ENCODE measurements at regions not wholly inside any gene's neighbourhood (a gene's known extent, or its start where the extent isn't known, plus 50 kb on each side); places are given as distances from the start of the nearest gene placed in this dataset.

DNA sequence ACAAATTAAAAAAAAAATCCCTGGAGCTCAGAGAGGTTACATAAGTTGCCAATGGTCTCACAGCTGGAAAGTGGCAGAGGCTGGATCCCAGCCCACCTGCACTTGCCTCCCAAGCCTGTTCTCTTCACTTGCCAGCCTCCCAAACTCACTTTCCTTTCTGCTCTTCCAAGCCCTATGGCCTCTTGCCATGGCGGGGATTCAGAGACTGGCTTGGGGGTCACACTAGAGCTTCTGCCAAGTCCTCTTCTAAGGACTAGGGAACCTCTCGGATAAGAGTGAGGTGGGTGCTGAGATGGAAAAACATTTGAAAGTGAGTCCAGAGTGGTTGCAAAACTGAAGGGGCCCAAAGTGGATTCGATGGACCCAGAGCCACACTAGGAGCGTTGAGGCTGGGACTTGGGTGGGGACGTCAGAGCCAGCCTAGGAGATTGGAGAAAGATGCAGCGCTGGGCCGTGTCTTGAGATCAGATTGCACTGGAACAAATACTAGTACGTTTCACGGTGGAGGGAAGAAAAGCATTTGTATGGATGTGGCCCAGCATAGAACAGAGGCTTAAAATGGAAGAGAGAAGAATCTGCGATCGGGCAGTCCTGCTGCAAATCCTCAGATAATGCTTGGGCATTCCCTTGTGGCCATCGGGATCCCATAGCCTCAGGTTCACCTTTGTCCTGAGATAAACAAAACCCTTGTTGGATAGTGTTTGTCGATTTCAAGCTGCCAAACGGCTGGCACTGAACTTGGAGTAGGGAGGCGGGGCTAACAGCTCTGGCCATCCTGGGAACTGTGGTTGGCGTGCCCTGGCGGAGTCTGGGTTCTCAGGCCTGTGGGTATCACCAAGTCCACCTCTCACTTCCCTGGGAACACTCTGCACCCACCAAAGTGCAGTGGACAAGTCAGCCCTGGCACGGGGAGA is 84.8 kb downstream of the ING1 start:
- no peak overlapping the region for H3K4me3 ChIP-seq (ENCODE audit: low read depth, low read length)
- TF ChIP-seq, protein P1, sequence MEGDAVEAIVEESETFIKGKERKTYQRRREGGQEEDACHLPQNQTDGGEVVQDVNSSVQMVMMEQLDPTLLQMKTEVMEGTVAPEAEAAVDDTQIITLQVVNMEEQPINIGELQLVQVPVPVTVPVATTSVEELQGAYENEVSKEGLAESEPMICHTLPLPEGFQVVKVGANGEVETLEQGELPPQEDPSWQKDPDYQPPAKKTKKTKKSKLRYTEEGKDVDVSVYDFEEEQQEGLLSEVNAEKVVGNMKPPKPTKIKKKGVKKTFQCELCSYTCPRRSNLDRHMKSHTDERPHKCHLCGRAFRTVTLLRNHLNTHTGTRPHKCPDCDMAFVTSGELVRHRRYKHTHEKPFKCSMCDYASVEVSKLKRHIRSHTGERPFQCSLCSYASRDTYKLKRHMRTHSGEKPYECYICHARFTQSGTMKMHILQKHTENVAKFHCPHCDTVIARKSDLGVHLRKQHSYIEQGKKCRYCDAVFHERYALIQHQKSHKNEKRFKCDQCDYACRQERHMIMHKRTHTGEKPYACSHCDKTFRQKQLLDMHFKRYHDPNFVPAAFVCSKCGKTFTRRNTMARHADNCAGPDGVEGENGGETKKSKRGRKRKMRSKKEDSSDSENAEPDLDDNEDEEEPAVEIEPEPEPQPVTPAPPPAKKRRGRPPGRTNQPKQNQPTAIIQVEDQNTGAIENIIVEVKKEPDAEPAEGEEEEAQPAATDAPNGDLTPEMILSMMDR (IDR thresholded peaks at IDR 0.05; ENCODE audit: borderline replicate concordance, insufficient read depth, low read depth, low read length), result no peak

DNA sequence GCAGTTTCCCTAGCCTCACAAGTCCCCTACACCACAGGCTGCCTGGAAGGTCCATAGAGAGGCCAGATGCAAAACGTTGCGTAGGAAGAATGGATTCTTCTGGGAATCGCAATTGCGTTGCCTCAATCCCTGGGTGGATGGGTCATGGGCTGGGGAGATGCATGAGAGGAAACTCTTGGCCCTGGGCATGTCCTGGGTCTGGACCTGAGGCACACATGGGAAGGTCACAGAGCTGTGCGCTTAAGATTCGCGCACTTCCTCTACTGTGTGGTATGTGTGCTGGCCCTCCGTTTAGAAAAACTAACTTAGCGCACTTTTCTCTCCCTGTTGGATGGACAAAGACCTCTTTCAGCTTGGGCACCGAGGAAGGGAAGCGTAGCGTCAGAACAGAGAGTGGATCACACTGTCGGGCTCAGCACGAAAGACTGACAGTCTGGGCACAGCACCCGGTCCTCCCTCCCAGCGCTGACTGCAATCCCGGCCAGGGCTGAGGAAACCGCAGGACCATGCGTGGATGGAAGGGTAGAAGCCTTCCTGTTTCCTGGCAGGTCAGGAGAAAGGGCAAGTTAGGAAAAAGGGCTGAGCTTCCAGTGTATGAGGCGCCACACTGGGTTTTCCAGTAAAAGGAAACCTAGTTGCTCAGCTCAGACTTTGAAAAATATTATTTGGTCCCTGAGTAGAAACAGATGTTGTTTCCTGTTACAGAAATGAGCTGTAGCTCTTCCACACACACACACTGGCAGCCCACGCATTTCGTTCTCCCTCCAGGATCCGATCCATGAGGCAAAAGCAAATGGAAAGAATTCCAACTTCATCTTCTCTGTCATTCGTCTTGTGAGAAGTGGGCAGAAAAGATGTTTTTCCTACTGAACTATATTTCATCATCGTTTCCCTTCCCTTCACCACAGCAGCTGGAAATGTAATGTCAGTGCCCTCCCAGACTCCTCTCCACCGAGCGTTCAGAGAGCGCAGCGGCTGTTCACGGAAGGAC is 86.0 kb downstream of the ING1 start:
- TF ChIP-seq, protein P1 (IDR thresholded peaks at IDR 0.05; ENCODE audit: borderline replicate concordance, insufficient read depth, low read depth, low read length), result no peak
- no peak overlapping the region for H3K4me3 ChIP-seq (ENCODE audit: low read depth, low read length)

DNA sequence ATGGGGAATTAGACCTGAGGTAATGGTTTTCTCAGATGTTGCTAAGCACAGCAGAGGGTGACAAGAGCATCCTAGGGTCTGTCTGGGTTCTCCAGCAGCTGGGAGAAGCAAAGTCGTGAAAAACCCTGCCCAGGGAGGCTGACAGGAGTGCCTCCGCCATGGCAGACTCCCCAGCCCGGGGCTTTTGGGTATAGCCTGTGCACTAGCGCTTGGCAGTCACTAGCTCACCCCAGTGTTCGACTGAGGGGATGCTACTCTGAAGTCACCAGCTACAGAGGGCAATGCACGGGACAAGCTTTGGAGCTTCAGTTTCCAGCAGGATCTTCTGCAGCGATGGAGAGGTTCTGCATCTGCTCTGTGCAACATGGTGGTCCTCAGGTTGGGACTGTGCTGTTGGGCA is 87.5 kb downstream of the ING1 start:
- TF ChIP-seq, protein P1 (IDR thresholded peaks at IDR 0.05; ENCODE audit: borderline replicate concordance, insufficient read depth, low read depth, low read length), result no peak
- H3K4me3 ChIP-seq (ENCODE audit: low read depth, low read length), result no peak overlapping the region

DNA sequence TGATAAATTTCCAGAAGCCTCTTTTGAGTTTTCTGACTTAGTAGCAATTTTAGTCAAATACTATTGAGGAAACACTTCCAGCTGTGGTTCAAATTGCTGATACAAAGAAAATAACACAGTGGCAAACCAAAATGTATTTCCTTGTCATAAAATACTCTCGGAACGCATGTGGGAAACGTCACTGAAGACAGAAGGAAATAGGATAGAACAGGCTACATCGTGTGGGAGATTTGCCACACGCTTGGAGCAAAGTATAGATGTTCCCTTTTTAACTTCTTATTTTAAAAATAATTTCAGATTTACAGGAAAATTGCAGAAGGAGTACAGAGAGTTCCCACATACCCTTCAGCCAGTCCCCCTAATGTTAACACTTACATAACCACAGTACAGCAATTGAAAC is 88.8 kb downstream of the ING1 start:
- no peak overlapping the region for H3K4me3 ChIP-seq (ENCODE audit: low read depth, low read length)
- TF ChIP-seq, protein P1 (IDR thresholded peaks at IDR 0.05; ENCODE audit: borderline replicate concordance, insufficient read depth, low read depth, low read length), result no peak

DNA sequence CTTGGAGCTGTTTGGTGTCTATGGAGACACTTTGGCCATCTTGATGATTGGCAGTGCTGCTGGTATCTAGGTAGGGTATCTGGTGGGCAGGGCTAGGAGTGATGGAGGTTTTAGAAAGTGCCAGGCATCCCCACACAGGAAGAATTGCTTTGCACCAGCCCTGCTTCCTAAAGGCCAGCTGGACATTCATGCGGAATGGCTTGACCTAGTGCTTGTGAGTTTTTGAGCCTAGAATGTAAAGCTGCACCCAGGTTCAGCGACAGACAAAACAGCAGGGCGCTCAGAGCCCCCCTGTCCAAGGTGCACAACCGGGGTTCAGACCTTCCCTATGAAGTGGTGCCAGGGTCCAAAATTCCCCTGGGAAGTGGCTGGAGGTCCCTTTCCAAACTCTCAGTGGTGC is 93.1 kb downstream of the ING1 start:
- H3K4me3 ChIP-seq (ENCODE audit: low read depth, low read length), result no peak overlapping the region
- TF ChIP-seq, protein P1 (IDR thresholded peaks at IDR 0.05; ENCODE audit: borderline replicate concordance, insufficient read depth, low read depth, low read length), result no peak

DNA sequence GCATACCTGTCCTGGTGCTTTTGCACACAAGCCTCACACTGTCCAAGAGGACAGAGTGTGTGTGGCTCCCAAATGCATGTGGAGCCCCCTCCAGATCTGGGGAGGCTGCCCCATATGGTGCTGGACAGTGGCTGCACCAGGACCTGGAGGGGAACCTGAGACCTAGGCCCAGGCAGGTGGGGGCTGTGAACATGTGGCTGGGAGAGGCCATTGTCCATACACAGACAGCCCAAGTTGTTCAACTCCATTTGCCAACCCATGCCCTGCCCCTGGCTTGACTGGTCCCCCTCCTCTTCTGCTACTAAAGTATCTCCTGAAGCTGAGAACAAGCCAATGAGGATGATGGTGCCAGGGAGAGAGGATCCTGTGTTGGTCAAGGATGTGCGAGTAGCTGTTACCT is 94.0 kb downstream of the ING1 start:
- H3K4me3 ChIP-seq (ENCODE audit: low read depth, low read length), result no peak overlapping the region
- TF ChIP-seq, protein P1 (IDR thresholded peaks at IDR 0.05; ENCODE audit: borderline replicate concordance, insufficient read depth, low read depth, low read length), result no peak
